ENCODE measurements at regions not wholly inside any gene's neighbourhood (a gene's known extent, or its start where the extent isn't known, plus 50 kb on each side); places are given as distances from the start of the nearest gene placed in this dataset.
"Not testable (repeated sequence)": the region's sequence is repeated elsewhere in the genome, so short reads cannot be mapped to it uniquely, and the experiment has no call there.

GRCh38 chr9:76964612-76965011 is 54.8 kb upstream of the FOXB2 start:
- Mint-ChIP-seq H3K9me3 (peaks cover 3% of the 10 kb centered on the region), H3K4me1 (no peaks in the 10 kb centered on the region), H3K27me3 (ENCODE audit: low read depth) (peaks cover 7% of the 10 kb centered on the region), H3K27ac (no peak overlapping the region), H3K4me3 (no peak overlapping the region), H3K36me3 (ENCODE audit: low read depth) (no peaks in the 10 kb centered on the region)
- no peak for TF ChIP-seq CTCF (IDR thresholded peaks at IDR 0.05; ENCODE audit: unreplicated experiment in 3 of 3)

- no peak for TF ChIP-seq CTCF (IDR thresholded peaks at IDR 0.05; ENCODE audit: unreplicated experiment in 3 of 3)
- H3K36me3 Mint-ChIP-seq (ENCODE audit: low read depth) = no peaks in the 10 kb centered on the region
- H3K27me3 Mint-ChIP-seq (ENCODE audit: low read depth) = peaks cover 5% of the 10 kb centered on the region
- H3K4me1 Mint-ChIP-seq = no peaks in the 10 kb centered on the region
- H3K4me3 Mint-ChIP-seq = no peak overlapping the region
- H3K9me3 Mint-ChIP-seq = no peaks in the 10 kb centered on the region
- H3K27ac Mint-ChIP-seq = no peak overlapping the region
Measured at GRCh38 chr9:76962732-76963131, 56.7 kb upstream of the FOXB2 start.

GRCh38 chr9:76957258-76957657 is 51.3 kb upstream of the PRUNE2 start:
- peaks cover 10% of the 10 kb centered on the region for H3K9me3 Mint-ChIP-seq
- no peak overlapping the region for H3K27ac Mint-ChIP-seq
- peaks cover 5% of the 10 kb centered on the region for H3K27me3 Mint-ChIP-seq (ENCODE audit: low read depth)
- no peak overlapping the region for H3K4me3 Mint-ChIP-seq
- no peaks in the 10 kb centered on the region for H3K4me1 Mint-ChIP-seq
- peaks cover 5% of the 10 kb centered on the region for H3K36me3 Mint-ChIP-seq (ENCODE audit: low read depth)
- no peak for TF ChIP-seq CTCF (IDR thresholded peaks at IDR 0.05; ENCODE audit: unreplicated experiment in 3 of 3)

GRCh38 chr9:76956371-76956770 is 50.5 kb upstream of the PRUNE2 start:
- Mint-ChIP-seq H3K4me3 (peak overlapping the region in 1 of 3 experiments; percentile 35), H3K27ac (peak overlapping the region; percentile 31 to 72 (median 64))
- not testable (repeated sequence) for H3K36me3 Mint-ChIP-seq (ENCODE audit: low read depth); H3K9me3 Mint-ChIP-seq; H3K4me1 Mint-ChIP-seq; H3K27me3 Mint-ChIP-seq (ENCODE audit: low read depth)

All from nephron (organoid).